H1 (cell line): ENCODE measurements at regions not wholly inside any gene's neighbourhood (a gene's known extent, or its start where the extent isn't known, plus 50 kb on each side); places are given as distances from the start of the nearest gene placed in this dataset.

Experiments used
- CTCF ChIA-PET: fragments of 300-600 bp; sonication (Branson Sonifier 250); formaldehyde crosslinking; loops from one replicate; lab custom pipeline; 2021; ENCODE audit not compliant: partially characterized antibody; lab: Charles Lee
- POLR2A ChIA-PET: fragments of 300-600 bp; sonication (Branson Sonifier 250); formaldehyde crosslinking; loops from one replicate; lab custom pipeline; 2021; ENCODE audit warnings: inconsistent platforms; ENCODE audit not compliant: partially characterized antibody; lab: Charles Lee
- DNase-seq, 2 experiments: peaks; one replicate each; pipeline versions ENCODE4 v3.0.0 to v3.0.0-alpha.2; 2010 to 2022; ENCODE audit warnings: low spot score in 2 of 2, low read depth in 1 of 2, mixed read lengths in 1 of 2
- FAIRE-seq: peaks from 2 replicates; lab custom pipeline; 2011; peaks lifted over from hg19 to GRCh38; lab: Jason Lieb, UNC
- H2AFZ ChIP-seq: 2 replicates; pipeline ENCODE4 v1.8.1; 2012; ENCODE audit warnings: low read length, inconsistent platforms
- H2AK5ac ChIP-seq: 2 replicates; pipeline ENCODE4 v1.6.1; 2013; ENCODE audit warnings: low read depth, low read length
- H2BK120ac ChIP-seq: replicated peaks from 2 replicates; pipeline ENCODE3; 2013; ENCODE audit warnings: low read depth, low read length, inconsistent platforms
- H2BK12ac ChIP-seq: 2 replicates; pipeline ENCODE4 v1.6.1; 2013; ENCODE audit warnings: low read depth, low read length
- H2BK15ac ChIP-seq: 2 replicates; pipeline ENCODE4 v1.6.1; 2013; ENCODE audit warnings: low read length
- H2BK20ac ChIP-seq: 2 replicates; pipeline ENCODE4 v1.6.1; 2013; ENCODE audit warnings: low read length
- H2BK5ac ChIP-seq: 2 replicates; pipeline ENCODE4 v1.6.1; 2013; ENCODE audit warnings: low read depth, low read length
- H3K14ac ChIP-seq: 2 replicates; pipeline ENCODE4 v1.6.1; 2013; ENCODE audit warnings: inconsistent platforms; ENCODE audit not compliant: insufficient read length
- H3K18ac ChIP-seq: 2 replicates; pipeline ENCODE4 v1.6.1; 2013; ENCODE audit warnings: low read length; ENCODE audit errors: extremely low read depth
- H3K23ac ChIP-seq: 2 replicates; pipeline ENCODE4 v1.6.1; 2013; ENCODE audit warnings: inconsistent platforms; ENCODE audit not compliant: insufficient read length
- H3K23me2 ChIP-seq: 2 replicates; pipeline ENCODE4 v1.6.1; 2013; ENCODE audit warnings: low read depth, low read length
- H3K27ac ChIP-seq: 2 replicates; pipeline ENCODE4 v1.6.1; 2011; ENCODE audit warnings: low read depth, low read length, inconsistent platforms
- H3K27me3 ChIP-seq, 4 experiments: replicated peaks in 1 of 4; 1 replicate in 1 of 4; 2 replicates in 3 of 4; pipeline versions ENCODE4 v1.6.1 to v1.8.1; 2011 to 2013; ENCODE audit warnings: low read length in 3 of 4, mild to moderate bottlenecking in 3 of 4, inconsistent platforms in 2 of 4, mixed read lengths in 2 of 4, moderate library complexity in 1 of 4; ENCODE audit not compliant: control insufficient read depth in 3 of 4, insufficient read depth in 3 of 4; ENCODE audit errors: extremely low read depth in 1 of 4
- H3K36me3 ChIP-seq, 4 experiments: 2 replicates each; pipeline versions ENCODE4 v1.6.1 to v1.8.1; 2011 to 2013; ENCODE audit warnings: mild to moderate bottlenecking in 4 of 4, low read length in 3 of 4, moderate library complexity in 2 of 4, control low read depth in 1 of 4, inconsistent platforms in 1 of 4; ENCODE audit not compliant: insufficient read depth in 4 of 4, control insufficient read depth in 2 of 4
- H3K4ac ChIP-seq: replicated peaks from 2 replicates; pipeline ENCODE3; 2013; ENCODE audit warnings: low read length, low read depth, mixed read lengths, inconsistent platforms; ENCODE audit not compliant: insufficient read length
- H3K4me1 ChIP-seq, 4 experiments: replicated peaks in 1 of 4; 1 replicate in 1 of 4; 2 replicates in 3 of 4; pipeline versions ENCODE4 v1.6.1 to v1.8.1; 2011 to 2013; ENCODE audit warnings: low read length in 3 of 4, inconsistent platforms in 2 of 4, mixed read lengths in 1 of 4; ENCODE audit not compliant: insufficient read depth in 4 of 4, control insufficient read depth in 3 of 4
- H3K4me2 ChIP-seq, 2 experiments: 2 replicates each; pipeline versions ENCODE4 v1.6.1 to v1.8.1; 2011 to 2013; ENCODE audit warnings: low read depth in 2 of 2, low read length in 2 of 2, control low read depth in 1 of 2, inconsistent platforms in 1 of 2, mild to moderate bottlenecking in 1 of 2; ENCODE audit not compliant: insufficient read depth in 1 of 2
- H3K4me3 ChIP-seq, 4 experiments: fragments of 200-600, 300-600 bp in 1 of 4; sonication (generic), shearing (Covaris generic), sonication (Bioruptor Twin) in 1 of 4; 2 replicates each; pipeline versions ENCODE4 v1.5.1 to v1.8.1; 2011 to 2016; ENCODE audit warnings: low read length in 4 of 4, low read depth in 3 of 4, control low read depth in 2 of 4, inconsistent platforms in 2 of 4, mild to moderate bottlenecking in 2 of 4, mixed read lengths in 1 of 4, moderate library complexity in 1 of 4; ENCODE audit not compliant: insufficient read depth in 2 of 4; ENCODE audit errors: extremely low read depth in 1 of 4
- H3K56ac ChIP-seq: replicated peaks from 2 replicates; pipeline ENCODE3; 2013; ENCODE audit warnings: low read depth, mild to moderate bottlenecking, mixed read lengths, low read length, inconsistent platforms; ENCODE audit not compliant: insufficient read length
- H3K79me1 ChIP-seq: 2 replicates; pipeline ENCODE4 v1.6.1; 2013; ENCODE audit warnings: low read depth, low read length, control low read depth
- H3K79me2 ChIP-seq, 2 experiments: 2 replicates each; pipeline versions ENCODE4 v1.6.1 to v1.8.1; 2012 to 2013; ENCODE audit warnings: low read length in 2 of 2, mild to moderate bottlenecking in 2 of 2, inconsistent platforms in 1 of 2; ENCODE audit not compliant: insufficient read depth in 2 of 2, control insufficient read depth in 1 of 2
- H3K9ac ChIP-seq, 4 experiments: replicated peaks in 1 of 4; 1 replicate in 1 of 4; 2 replicates in 3 of 4; pipeline versions ENCODE4 v1.6.1 to v1.8.1; 2011 to 2013; ENCODE audit warnings: low read depth in 3 of 4, low read length in 3 of 4, control low read depth in 2 of 4, mild to moderate bottlenecking in 2 of 4, moderate library complexity in 2 of 4, inconsistent platforms in 1 of 4; ENCODE audit errors: extremely low read depth in 1 of 4
- H3K9me3 ChIP-seq, 2 experiments: 2 replicates each; pipeline versions ENCODE4 v1.6.1 to v1.8.1; 2012 to 2013; ENCODE audit warnings: mild to moderate bottlenecking in 2 of 2, moderate library complexity in 2 of 2, control low read depth in 1 of 2, inconsistent platforms in 1 of 2, low read depth in 1 of 2, low read length in 1 of 2, mixed read lengths in 1 of 2; ENCODE audit not compliant: insufficient read depth in 2 of 2
- H4K20me1 ChIP-seq, 2 experiments: replicated peaks in 1 of 2; 2 replicates each; pipeline versions ENCODE3 to v1.8.1; 2011 to 2013; ENCODE audit warnings: inconsistent platforms in 2 of 2, low read length in 2 of 2, mild to moderate bottlenecking in 1 of 2; ENCODE audit not compliant: insufficient read depth in 2 of 2, control insufficient read depth in 1 of 2
- H4K5ac ChIP-seq: 2 replicates; pipeline ENCODE4 v1.6.1; 2013; ENCODE audit warnings: low read length, low read depth, mixed read lengths, inconsistent platforms; ENCODE audit not compliant: insufficient read length
- H4K8ac ChIP-seq: 2 replicates; pipeline ENCODE4 v1.8.0; 2013; ENCODE audit warnings: mild to moderate bottlenecking, moderate library complexity, low read length, inconsistent platforms; ENCODE audit not compliant: insufficient read depth; ENCODE audit errors: extremely low read depth
- H4K91ac ChIP-seq: replicated peaks from 2 replicates; pipeline ENCODE3; 2013; ENCODE audit warnings: low read length, mixed read lengths, inconsistent platforms; ENCODE audit not compliant: insufficient read length
- EZH2 ChIP-seq: fragments of 200-600 bp; sonication (generic); IDR thresholded peaks from 2 replicates; pipeline ENCODE4 v1.7.1; 2012; ENCODE audit warnings: low read depth, mild to moderate bottlenecking, moderate library complexity, low read length, inconsistent platforms; ENCODE audit not compliant: severe bottlenecking
- NRF1 ChIP-seq: IDR thresholded peaks from 2 replicates; pipeline ENCODE4 v1.6.1; 2011; ENCODE audit warnings: mild to moderate bottlenecking, low read depth, low read length, improper control_type of control experiment
- SP4 ChIP-seq: IDR thresholded peaks from 2 replicates; pipeline ENCODE4 v1.6.1; 2012; ENCODE audit warnings: low read length, inconsistent platforms
- TEAD4 ChIP-seq: IDR thresholded peaks from 2 replicates; pipeline ENCODE4 v1.6.1; 2012; ENCODE audit warnings: low read depth, low read length, inconsistent platforms, mixed read lengths
- WGBS, 2 experiments: shearing (Covaris generic) in 1 of 2; methylation state at CpG; one replicate each; pipeline versions ENCODE4 v1.1.6 to v1.1.7; 2013 to 2015; ENCODE audit warnings: low lambda C conversion rate in 2 of 2, mixed read lengths in 2 of 2, inconsistent platforms in 1 of 2, low coverage in 1 of 2, missing lambda C conversion rate in 1 of 2; ENCODE audit not compliant: insufficient replicate concordance in 2 of 2, insufficient coverage in 1 of 2, insufficient read length in 1 of 2; ENCODE audit errors: extremely low coverage in 1 of 2, missing lambda C conversion rate in 1 of 2; 5-methylcytosine and 5-hydroxymethylcytosine counted together

- no peak overlapping the region for H2BK20ac ChIP-seq
- no peak overlapping the region for H3K4me2 ChIP-seq
- TF ChIP-seq TEAD4 (no peak), NRF1 (no peak), EZH2 (no peak), SP4 (no peak)
- no peak overlapping the region for H3K27ac ChIP-seq
- no peak overlapping the region for H4K91ac ChIP-seq
- no peak for FAIRE-seq
- DNase-seq = no peak
- H3K9ac ChIP-seq = no peak overlapping the region
- no peaks in the 10 kb centered on the region for H3K4me1 ChIP-seq
- H3K23me2 ChIP-seq = peaks cover 8% of the 10 kb centered on the region; the same call in 1 of the 2 replicates
- ChIA-PET CTCF (interaction anchor here (0.9 to 1.2 kb wide), 3 partner anchors 12 to 90 kb away, joined by 3 read pairs; no protein-coding TSS in a partner anchor), POLR2A (no interaction called here)
- H3K9me3 ChIP-seq = peaks cover 0 to 6% of the 10 kb centered on the region in 2 experiments; a peak in 1 of 4 replicates
- no peaks in the 10 kb centered on the region; a peak in 1 of 7 replicates for H3K27me3 ChIP-seq
- H2BK5ac ChIP-seq = no peak overlapping the region
- no peak overlapping the region for H3K23ac ChIP-seq
- H3K56ac ChIP-seq = no peak overlapping the region
- H2BK15ac ChIP-seq = no peak overlapping the region
- no peak overlapping the region for H3K4me3 ChIP-seq
- no peak overlapping the region for H2BK12ac ChIP-seq
- no peak overlapping the region for H3K18ac ChIP-seq
- no peak overlapping the region for H3K4ac ChIP-seq
- H4K5ac ChIP-seq = no peak overlapping the region
- H2AK5ac ChIP-seq = no peak overlapping the region
- WGBS, 2 experiments = 91% methylated on average over 7 of the region's 7 CpGs; no CpG with 5 or more reads in 1 of the 2 experiments
- no peak overlapping the region for H4K8ac ChIP-seq
- H2AFZ ChIP-seq = no peak overlapping the region
- no peak overlapping the region for H2BK120ac ChIP-seq
- no peaks in the 10 kb centered on the region for H3K79me1 ChIP-seq
- H4K20me1 ChIP-seq = peaks cover 0 to 1% of the 10 kb centered on the region in 2 experiments
- H3K36me3 ChIP-seq = no peaks in the 10 kb centered on the region
- H3K14ac ChIP-seq = no peak overlapping the region
- H3K79me2 ChIP-seq = no peaks in the 10 kb centered on the region
These were observed 973.9 kb downstream of the BRD1 start for GRCh38 chr22:48853627-48854240.
